ENCODE measurements at regions not wholly inside any gene's neighbourhood (a gene's known extent, or its start where the extent isn't known, plus 50 kb on each side); places are given as distances from the start of the nearest gene placed in this dataset.

- peak; percentile 49 to 75 for ATAC-seq
These were observed 190.5 kb upstream of the TWIST2 start for GRCh38 chr2:238657132-238658053.

GRCh38 chr2:238658054-238658407 lies 189.9 kb upstream of the TWIST2 start:
- TF ChIP-seq CTCF (IDR thresholded peaks at IDR 0.05 in 4 of 5, conservative IDR thresholded peaks at IDR 0.05 in 1 of 5) = no peak
- TF ChIP-seq POLR2A (IDR thresholded peaks at IDR 0.05) = no peak
- intact Hi-C loops (cut with DNase I; ENCODE audit: low total_unique reads) (loop anchor here (2.0 kb wide), 1 partner anchor 63 kb away; no protein-coding TSS in a partner anchor), in situ Hi-C loops (cut with MboI; ENCODE audit: low sequenced_read_pairs in 4 of 4) (no loop called here)

More at GRCh38 chr2:238657132-238658053, 190.5 kb upstream of the TWIST2 start:
- no peak overlapping the region for H3K4me3 ChIP-seq
- DNase-seq = no peak
- peaks cover 9 to 17% of the 10 kb centered on the region in 2 donors for H3K4me1 ChIP-seq
- no peaks in the 10 kb centered on the region for H3K9me3 ChIP-seq
- in situ Hi-C loops (cut with MboI; ENCODE audit: low sequenced_read_pairs in 4 of 4) (no loop called here), intact Hi-C loops (cut with DNase I; ENCODE audit: low total_unique reads) (loop anchor here (2.0 kb wide), 1 partner anchor 63 kb away; no protein-coding TSS in a partner anchor)
- H3K36me3 ChIP-seq = no peaks in the 10 kb centered on the region
- no peak for TF ChIP-seq POLR2A (IDR thresholded peaks at IDR 0.05)
- no peak for TF ChIP-seq CTCF (IDR thresholded peaks at IDR 0.05 in 4 of 5, conservative IDR thresholded peaks at IDR 0.05 in 1 of 5)
- H3K27ac ChIP-seq = peak overlapping the region in 2 of 4 donors; percentile 45 to 60
- H3K27me3 ChIP-seq = no peaks in the 10 kb centered on the region

GRCh38 chr2:238658820-238659219 lies 189.1 kb upstream of the TWIST2 start:
- Histone ChIP-seq H3K27me3 (no peaks in the 10 kb centered on the region), H3K4me3 (no peak overlapping the region), H3K9me3 (no peaks in the 10 kb centered on the region), H3K4me1 (peaks cover 9 to 17% of the 10 kb centered on the region in 2 donors), H3K27ac (no peak overlapping the region), H3K36me3 (no peaks in the 10 kb centered on the region)
- TF ChIP-seq POLR2A (IDR thresholded peaks at IDR 0.05) = no peak
- no peak for TF ChIP-seq CTCF (IDR thresholded peaks at IDR 0.05 in 4 of 5, conservative IDR thresholded peaks at IDR 0.05 in 1 of 5)
- peak in 1 of 2 donors; percentile 55 for ATAC-seq
- peak; percentile 14 to 42 for DNase-seq
- in situ Hi-C loops (cut with MboI; ENCODE audit: low sequenced_read_pairs in 4 of 4) (no loop called here), intact Hi-C loops (cut with DNase I; ENCODE audit: low total_unique reads) (loop anchor here (2.0 kb wide), 1 partner anchor 64 kb away; no protein-coding TSS in a partner anchor)

More at GRCh38 chr2:238658054-238658407, 189.9 kb upstream of the TWIST2 start:
- Histone ChIP-seq H3K27ac (peak overlapping the region in 1 of 4 donors; percentile 60), H3K27me3 (no peaks in the 10 kb centered on the region), H3K9me3 (no peaks in the 10 kb centered on the region), H3K36me3 (no peaks in the 10 kb centered on the region), H3K4me1 (peaks cover 9 to 17% of the 10 kb centered on the region in 2 donors), H3K4me3 (no peak overlapping the region)
- DNase-seq (no peak), ATAC-seq (no peak)

- in situ Hi-C loops (cut with MboI; ENCODE audit: low sequenced_read_pairs in 4 of 4) = no loop called here
- Histone ChIP-seq H3K27ac (no peak overlapping the region), H3K4me1 (peaks cover 9 to 17% of the 10 kb centered on the region in 2 donors), H3K27me3 (no peaks in the 10 kb centered on the region), H3K36me3 (no peaks in the 10 kb centered on the region), H3K4me3 (no peak overlapping the region), H3K9me3 (no peaks in the 10 kb centered on the region)
- DNase-seq = no peak
- TF ChIP-seq CTCF (IDR thresholded peaks at IDR 0.05 in 4 of 5, conservative IDR thresholded peaks at IDR 0.05 in 1 of 5) = no peak
- no peak for TF ChIP-seq POLR2A (IDR thresholded peaks at IDR 0.05)
- no peak for ATAC-seq
- intact Hi-C loops (cut with DNase I; ENCODE audit: low total_unique reads) = loop anchor here (2.0 kb wide), 1 partner anchor 64 kb away; no protein-coding TSS in a partner anchor
These were observed 188.7 kb upstream of the TWIST2 start for GRCh38 chr2:238659231-238659630.
